Esophagus muscularis mucosa (tissue), 4 donors: ENCODE measurements at regions not wholly inside any gene's neighbourhood (a gene's known extent, or its start where the extent isn't known, plus 50 kb on each side); places are given as distances from the start of the nearest gene placed in this dataset.

ENCODE experiments used
- DNase-seq: peaks from one replicate; pipeline ENCODE4 v3.0.0-alpha.2; 2017; ENCODE audit errors: extremely low spot score
- H3K27ac ChIP-seq, 4 donors: fragments of 200-600 bp; sonication (generic); replicated peaks in 1 of 4; 1 replicate in 3 of 4; 2 replicates in 1 of 4; pipeline ENCODE4 v1.5.1; 2016 to 2019; ENCODE audit warnings: mild to moderate bottlenecking in 1 of 4
- H3K27me3 ChIP-seq, 4 donors: fragments of 200-600 bp; sonication (generic); one replicate each; pipeline versions ENCODE4 v1.5.1 to v1.6.0; 2016 to 2019
- H3K36me3 ChIP-seq, 4 donors: fragments of 200-600 bp; sonication (generic); one replicate each; pipeline ENCODE4 v1.5.1; 2016 to 2019
- H3K4me1 ChIP-seq, 4 donors: fragments of 200-600 bp; sonication (generic); one replicate each; pipeline ENCODE4 v1.5.1; 2016 to 2019
- H3K4me3 ChIP-seq, 4 donors: fragments of 200-600 bp; sonication (generic); 1 replicate in 2 of 4; 2 replicates in 2 of 4; pipeline ENCODE4 v1.5.1; 2016 to 2019; ENCODE audit warnings: mild to moderate bottlenecking in 4 of 4, moderate library complexity in 1 of 4
- H3K9me3 ChIP-seq, 4 donors: fragments of 200-600 bp; sonication (generic); 1 replicate in 3 of 4; 2 replicates in 1 of 4; pipeline ENCODE4 v1.5.1; 2016 to 2019
- CTCF ChIP-seq, 3 experiments: fragments of 200-600 bp in 2 of 3; fragments of 450-650 bp in 1 of 3; sonication (generic) in 2 of 3; IDR thresholded peaks; one replicate each; pipeline ENCODE4 v1.5.1; 2017 to 2019; ENCODE audit warnings: antibody characterized with exemption in 3 of 3, mild to moderate bottlenecking in 2 of 3, moderate library complexity in 1 of 3
- EP300 ChIP-seq: sonication (generic); formaldehyde crosslinking; IDR thresholded peaks from one replicate; pipeline ENCODE4 v1.6.1; 2017; ENCODE audit warnings: antibody characterized with exemption
- POLR2A ChIP-seq: fragments of 450-650 bp; IDR thresholded peaks from one replicate; pipeline ENCODE4 v1.6.1; 2017; ENCODE audit warnings: antibody characterized with exemption, moderate library complexity, mild to moderate bottlenecking, low read depth
- POLR2AphosphoS5 ChIP-seq, 2 donors: sonication (generic); formaldehyde crosslinking; IDR thresholded peaks; one replicate each; pipeline ENCODE4 v1.6.1; 2017; ENCODE audit warnings: antibody characterized with exemption in 2 of 2
- WGBS: methylation state at CpG from one replicate; pipeline ENCODE4 v1.1.5; 2018; 5-methylcytosine and 5-hydroxymethylcytosine counted together
- intact Hi-C: fragments of 100-400 bp; cut with DNase I; formaldehyde crosslinking; loops from one replicate; pipeline ENCODE4 v1.15.1; 2023

DNA sequence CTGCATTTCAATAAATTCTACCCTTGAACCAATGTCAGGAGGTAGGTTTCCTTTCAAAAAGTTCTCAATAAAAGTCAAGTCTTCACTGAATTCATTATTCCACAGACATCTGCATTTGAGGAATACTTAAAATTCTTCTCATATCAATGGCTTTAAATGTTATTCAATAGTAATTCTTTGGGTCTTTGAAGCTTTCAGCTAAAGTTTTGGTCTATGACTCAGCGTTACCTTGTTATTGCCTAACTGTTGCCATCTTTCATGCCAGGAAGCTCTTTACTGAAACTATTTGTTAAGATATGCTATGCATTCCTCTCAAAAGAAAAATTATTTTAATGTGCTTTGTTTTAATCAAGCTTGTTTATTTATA is 170.5 kb downstream of the NNT start:
- 59% methylated on average over 1 of the region's 1 CpG for WGBS
- H3K27ac ChIP-seq = no peak overlapping the region
- no peaks in the 10 kb centered on the region for H3K36me3 ChIP-seq
- H3K9me3 ChIP-seq = no peaks in the 10 kb centered on the region
- intact Hi-C loops = no loop called here
- no peak overlapping the region for H3K4me3 ChIP-seq
- H3K27me3 ChIP-seq = no peaks in the 10 kb centered on the region
- peaks cover 0 to 27% (median 0%) of the 10 kb centered on the region in 4 donors for H3K4me1 ChIP-seq
- no peak for DNase-seq
- TF ChIP-seq EP300 (no peak), CTCF (IDR thresholded peaks at IDR 0.05) (no peak), POLR2A (no peak), POLR2AphosphoS5 (IDR thresholded peaks at IDR 0.05) (no peak)

DNA sequence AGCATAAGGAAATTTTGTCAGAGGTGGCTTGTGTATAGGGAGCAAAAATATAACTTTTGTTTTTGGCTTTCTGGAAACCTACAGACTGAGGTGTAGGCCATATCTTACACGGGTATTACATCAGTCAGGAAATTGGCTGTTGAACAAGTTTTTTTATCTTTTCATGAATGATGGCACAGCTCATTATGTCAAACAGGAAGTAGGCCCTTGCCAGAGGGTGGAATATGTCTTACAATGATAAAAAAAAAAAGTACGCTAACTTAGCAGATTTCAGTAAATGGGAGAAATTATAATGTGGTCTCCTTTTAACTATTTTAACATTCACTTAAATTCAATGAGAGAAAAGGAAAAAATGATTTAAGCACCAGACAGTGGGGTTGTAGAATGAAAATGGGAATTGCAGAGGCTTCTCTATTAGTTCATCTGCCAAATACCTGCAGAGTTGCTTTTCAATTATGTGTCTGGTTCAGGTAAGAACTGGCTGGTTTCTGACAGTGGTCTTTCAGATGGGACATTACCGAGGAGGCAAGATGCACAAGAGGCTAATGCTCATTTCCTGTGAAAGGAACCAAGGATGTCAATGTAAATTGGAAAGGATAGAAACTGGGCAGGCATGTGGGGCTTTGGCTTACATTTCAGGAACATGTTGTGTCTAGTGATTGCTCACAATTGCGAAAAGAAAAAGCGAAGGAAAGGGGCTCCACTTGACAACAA is 169.9 kb downstream of the NNT start:
- Histone ChIP-seq H3K9me3 (no peaks in the 10 kb centered on the region), H3K4me1 (peaks cover 0 to 27% (median 0%) of the 10 kb centered on the region in 4 donors), H3K27me3 (no peaks in the 10 kb centered on the region), H3K36me3 (no peaks in the 10 kb centered on the region), H3K27ac (no peak overlapping the region), H3K4me3 (no peak overlapping the region)
- 63% methylated on average over 5 of the region's 5 CpGs for WGBS
- intact Hi-C loops = no loop called here
- TF ChIP-seq EP300 (no peak), CTCF (IDR thresholded peaks at IDR 0.05) (no peak), POLR2A (no peak), POLR2AphosphoS5 (IDR thresholded peaks at IDR 0.05) (no peak)
- DNase-seq = no peak

DNA sequence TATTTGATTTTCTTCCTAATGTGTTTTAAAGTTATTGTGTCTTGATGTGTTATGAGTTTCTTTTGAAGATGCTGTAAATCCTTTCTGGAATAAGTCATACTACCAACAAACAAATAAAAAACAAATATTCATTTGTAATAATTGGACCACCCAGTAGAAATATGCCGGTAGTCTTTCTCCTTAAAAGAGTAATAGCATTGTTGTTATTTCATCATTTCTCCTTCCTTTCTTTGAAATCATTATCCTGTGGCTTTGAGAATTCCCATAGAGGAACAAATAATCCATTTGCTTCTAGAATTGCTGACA is 169.4 kb downstream of the NNT start:
- H3K9me3 ChIP-seq = no peaks in the 10 kb centered on the region
- no peaks in the 10 kb centered on the region for H3K36me3 ChIP-seq
- TF ChIP-seq EP300 = no peak
- TF ChIP-seq POLR2AphosphoS5 (IDR thresholded peaks at IDR 0.05) = no peak
- TF ChIP-seq CTCF (IDR thresholded peaks at IDR 0.05) = no peak
- TF ChIP-seq POLR2A = no peak
- no peak for DNase-seq
- WGBS = 49% methylated on average over 1 of the region's 1 CpG
- intact Hi-C loops = no loop called here
- no peaks in the 10 kb centered on the region for H3K27me3 ChIP-seq
- H3K4me1 ChIP-seq = peaks cover 0 to 27% (median 0%) of the 10 kb centered on the region in 4 donors
- no peak overlapping the region for H3K4me3 ChIP-seq
- no peak overlapping the region for H3K27ac ChIP-seq

- H3K27ac ChIP-seq = no peak overlapping the region
- intact Hi-C loops = no loop called here
- DNase-seq = no peak
- peaks cover 0 to 27% (median 0%) of the 10 kb centered on the region in 4 donors for H3K4me1 ChIP-seq
- no peaks in the 10 kb centered on the region for H3K27me3 ChIP-seq
- H3K36me3 ChIP-seq = no peaks in the 10 kb centered on the region
- TF ChIP-seq POLR2AphosphoS5 (IDR thresholded peaks at IDR 0.05) (no peak), EP300 (no peak), CTCF (IDR thresholded peaks at IDR 0.05) (no peak), POLR2A (no peak)
- no peak overlapping the region for H3K4me3 ChIP-seq
- 98% methylated on average over 3 of the region's 3 CpGs for WGBS
- H3K9me3 ChIP-seq = no peaks in the 10 kb centered on the region
Observed at GRCh38 chr5:43771611-43772031, 168.6 kb downstream of the NNT start.
